MM.1S (cell line): ENCODE measurements at regions not wholly inside any gene's neighbourhood (a gene's known extent, or its start where the extent isn't known, plus 50 kb on each side); places are given as distances from the start of the nearest gene placed in this dataset.
"Not testable (repeated sequence)": the region's sequence is repeated elsewhere in the genome, so short reads cannot be mapped to it uniquely, and the experiment has no call there.

Experiments used
- EZH2 ChIP-seq: fragments of 300-600 bp; sonication (generic); optimal IDR thresholded peaks from 2 replicates; pipeline ENCODE3; 2017; ENCODE audit warnings: low read depth, mild to moderate bottlenecking, antibody characterized with exemption, low read length, mixed read lengths
- TF ChIP-seq, protein P1 (sequence below): fragments of 300-600 bp; sonication (generic); IDR thresholded peaks from 2 replicates; pipeline ENCODE4 v1.5.1; 2016; ENCODE audit warnings: antibody characterized with exemption, low read length, mixed read lengths

DNA sequence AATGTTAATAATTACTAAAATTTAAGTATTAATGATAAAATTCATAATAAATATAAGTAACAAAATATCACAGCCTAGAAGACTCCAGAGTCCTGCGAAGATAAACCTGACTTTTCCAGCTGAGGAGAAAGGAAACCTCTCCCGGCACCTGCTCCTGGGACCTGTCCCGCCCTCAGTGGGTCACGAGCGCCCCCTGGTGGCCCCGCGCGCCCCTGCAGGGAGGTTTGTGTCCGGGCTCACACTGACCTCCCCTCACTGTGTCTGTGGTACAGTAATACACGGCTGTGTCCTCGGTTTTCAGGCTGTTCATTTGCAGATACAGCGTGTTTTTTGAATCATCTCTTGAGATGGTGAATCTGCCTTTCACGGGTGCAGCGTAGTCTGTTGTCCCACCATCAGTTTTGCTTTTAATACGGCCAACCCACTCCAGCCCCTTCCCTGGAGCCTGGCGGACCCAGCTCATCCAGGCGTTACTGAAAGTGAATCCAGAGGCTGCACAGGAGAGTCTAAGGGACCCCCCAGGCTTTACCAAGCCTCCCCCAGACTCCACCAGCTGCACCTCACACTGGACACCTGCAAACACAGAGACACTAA, 627.1 kb downstream of the TMEM121 start:
- TF ChIP-seq, protein P1, sequence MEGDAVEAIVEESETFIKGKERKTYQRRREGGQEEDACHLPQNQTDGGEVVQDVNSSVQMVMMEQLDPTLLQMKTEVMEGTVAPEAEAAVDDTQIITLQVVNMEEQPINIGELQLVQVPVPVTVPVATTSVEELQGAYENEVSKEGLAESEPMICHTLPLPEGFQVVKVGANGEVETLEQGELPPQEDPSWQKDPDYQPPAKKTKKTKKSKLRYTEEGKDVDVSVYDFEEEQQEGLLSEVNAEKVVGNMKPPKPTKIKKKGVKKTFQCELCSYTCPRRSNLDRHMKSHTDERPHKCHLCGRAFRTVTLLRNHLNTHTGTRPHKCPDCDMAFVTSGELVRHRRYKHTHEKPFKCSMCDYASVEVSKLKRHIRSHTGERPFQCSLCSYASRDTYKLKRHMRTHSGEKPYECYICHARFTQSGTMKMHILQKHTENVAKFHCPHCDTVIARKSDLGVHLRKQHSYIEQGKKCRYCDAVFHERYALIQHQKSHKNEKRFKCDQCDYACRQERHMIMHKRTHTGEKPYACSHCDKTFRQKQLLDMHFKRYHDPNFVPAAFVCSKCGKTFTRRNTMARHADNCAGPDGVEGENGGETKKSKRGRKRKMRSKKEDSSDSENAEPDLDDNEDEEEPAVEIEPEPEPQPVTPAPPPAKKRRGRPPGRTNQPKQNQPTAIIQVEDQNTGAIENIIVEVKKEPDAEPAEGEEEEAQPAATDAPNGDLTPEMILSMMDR = not testable (repeated sequence)
- not testable (repeated sequence) for TF ChIP-seq EZH2
